ENCODE measurements at regions not wholly inside any gene's neighbourhood (a gene's known extent, or its start where the extent isn't known, plus 50 kb on each side); places are given as distances from the start of the nearest gene placed in this dataset.

DNA sequence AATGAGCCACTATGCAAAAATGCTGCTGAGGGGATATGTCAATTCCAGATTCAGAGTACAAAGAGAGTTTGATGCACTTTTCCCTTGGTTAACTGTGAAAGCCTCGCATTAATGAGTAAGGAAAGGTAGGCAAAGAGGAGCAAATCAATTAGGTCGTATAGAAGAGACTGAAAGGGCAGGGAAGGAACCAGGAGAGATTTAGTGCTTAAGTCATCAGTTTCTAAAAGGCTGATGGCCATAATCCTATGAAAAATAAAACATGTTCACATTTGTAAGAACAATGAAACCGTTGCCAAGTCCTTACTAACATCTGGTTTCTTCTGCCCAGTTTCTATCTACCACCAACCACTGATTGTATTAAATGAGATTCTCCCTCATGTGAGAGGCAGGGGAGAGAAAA lies 118.4 kb upstream of the PALMD start:
- DNase-seq: no peak
- Histone ChIP-seq H3K9me3 (replicated peaks in 1 of 2; ENCODE audit: control insufficient read depth in 1 of 2, insufficient read depth in 1 of 2, low read length in 2 of 2) (no peaks in the 10 kb centered on the region), H3K36me3 (replicated peaks in 1 of 2; ENCODE audit: control insufficient read depth in 1 of 2, insufficient read depth in 2 of 2, low read length in 2 of 2) (no peaks in the 10 kb centered on the region), H2AFZ (ENCODE audit: insufficient read depth, low read depth, low read length, poor library complexity, severe bottlenecking) (no peak overlapping the region), H3K9ac (ENCODE audit: insufficient read depth, low read length, poor library complexity, severe bottlenecking) (no peak overlapping the region), H3K27ac (ENCODE audit: low read depth in 1 of 2, low read length in 2 of 2) (no peak overlapping the region), H3K79me2 (ENCODE audit: insufficient read depth, low read length) (no peaks in the 10 kb centered on the region), H3K4me1 (ENCODE audit: control insufficient read depth in 1 of 2, insufficient read depth in 2 of 2, low read length in 2 of 2) (no peaks in the 10 kb centered on the region), H3K27me3 (ENCODE audit: control insufficient read depth in 2 of 2, insufficient read depth in 2 of 2, low read length in 2 of 2) (no peaks in the 10 kb centered on the region), H3K4me2 (replicated peaks; ENCODE audit: extremely low read depth, low read length, poor library complexity, severe bottlenecking) (no peak overlapping the region), H3K4me3 (replicated peaks in 1 of 3; ENCODE audit: low read depth in 2 of 3, low read length in 3 of 3) (no peak overlapping the region), H4K20me1 (ENCODE audit: insufficient read depth, low read length) (no peaks in the 10 kb centered on the region)
- Mint-ChIP-seq H3K9me3 (no peaks in the 10 kb centered on the region), H3K4me3 (no peak overlapping the region), H3K4me1 (no peaks in the 10 kb centered on the region), H3K27me3 (ENCODE audit: low read depth in 3 of 3) (peaks cover 0 to 2% (median 0%) of the 10 kb centered on the region in 3 donors), H3K36me3 (no peaks in the 10 kb centered on the region), H3K27ac (no peak overlapping the region)
- intact Hi-C loops (cut with micrococcal nuclease): no loop called here
- 80% methylated on average over 1 of the region's 3 CpGs for WGBS (ENCODE audit: insufficient coverage)
- TF ChIP-seq CTCF (IDR thresholded peaks at IDR 0.05): no peak

DNA sequence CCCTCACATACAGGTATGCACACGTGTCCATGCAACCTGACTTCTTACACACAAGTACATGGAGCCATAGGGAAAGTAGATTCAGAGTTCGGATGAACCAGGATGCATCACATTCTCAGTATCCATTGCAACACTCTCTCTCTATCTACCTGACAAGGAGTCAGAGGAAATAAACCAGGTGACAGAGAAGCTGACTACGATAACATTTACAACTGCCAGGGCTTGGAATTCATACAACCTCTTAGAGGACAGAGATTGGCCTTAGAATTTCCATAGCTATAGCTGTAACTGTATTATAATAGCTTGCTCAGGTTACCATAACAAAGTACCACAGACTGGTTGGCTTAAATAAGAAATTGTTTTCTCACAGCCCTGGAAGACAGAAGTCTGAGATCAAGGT lies 116.9 kb upstream of the PALMD start:
- no peaks in the 10 kb centered on the region for H3K36me3 ChIP-seq (replicated peaks in 1 of 2; ENCODE audit: control insufficient read depth in 1 of 2, insufficient read depth in 2 of 2, low read length in 2 of 2)
- H3K27me3 ChIP-seq (ENCODE audit: control insufficient read depth in 2 of 2, insufficient read depth in 2 of 2, low read length in 2 of 2): no peaks in the 10 kb centered on the region
- H3K4me3 ChIP-seq (replicated peaks in 1 of 3; ENCODE audit: low read depth in 2 of 3, low read length in 3 of 3): no peak overlapping the region
- no peaks in the 10 kb centered on the region for H3K4me1 Mint-ChIP-seq
- TF ChIP-seq CTCF (IDR thresholded peaks at IDR 0.05): no peak
- no peaks in the 10 kb centered on the region for H3K36me3 Mint-ChIP-seq
- H3K9me3 ChIP-seq (replicated peaks in 1 of 2; ENCODE audit: control insufficient read depth in 1 of 2, insufficient read depth in 1 of 2, low read length in 2 of 2): no peaks in the 10 kb centered on the region
- H3K4me1 ChIP-seq (ENCODE audit: control insufficient read depth in 1 of 2, insufficient read depth in 2 of 2, low read length in 2 of 2): no peaks in the 10 kb centered on the region
- H3K27ac Mint-ChIP-seq: no peak overlapping the region
- no peaks in the 10 kb centered on the region for H3K9me3 Mint-ChIP-seq
- no peak overlapping the region for H2AFZ ChIP-seq (ENCODE audit: insufficient read depth, low read depth, low read length, poor library complexity, severe bottlenecking)
- H3K4me3 Mint-ChIP-seq: no peak overlapping the region
- 50% methylated on average over 1 of the region's 3 CpGs for WGBS (ENCODE audit: insufficient coverage)
- peaks cover 0 to 2% (median 0%) of the 10 kb centered on the region in 3 donors for H3K27me3 Mint-ChIP-seq (ENCODE audit: low read depth in 3 of 3)
- intact Hi-C loops (cut with micrococcal nuclease): no loop called here
- no peak overlapping the region for H3K4me2 ChIP-seq (replicated peaks; ENCODE audit: extremely low read depth, low read length, poor library complexity, severe bottlenecking)
- DNase-seq: no peak
- H3K9ac ChIP-seq (ENCODE audit: insufficient read depth, low read length, poor library complexity, severe bottlenecking): no peak overlapping the region
- no peaks in the 10 kb centered on the region for H4K20me1 ChIP-seq (ENCODE audit: insufficient read depth, low read length)
- H3K27ac ChIP-seq (ENCODE audit: low read depth in 1 of 2, low read length in 2 of 2): no peak overlapping the region
- no peaks in the 10 kb centered on the region for H3K79me2 ChIP-seq (ENCODE audit: insufficient read depth, low read length)

Data from CD14-positive monocyte (primary cell).